ENCODE measurements at regions not wholly inside any gene's neighbourhood (a gene's known extent, or its start where the extent isn't known, plus 50 kb on each side); places are given as distances from the start of the nearest gene placed in this dataset.

DNA sequence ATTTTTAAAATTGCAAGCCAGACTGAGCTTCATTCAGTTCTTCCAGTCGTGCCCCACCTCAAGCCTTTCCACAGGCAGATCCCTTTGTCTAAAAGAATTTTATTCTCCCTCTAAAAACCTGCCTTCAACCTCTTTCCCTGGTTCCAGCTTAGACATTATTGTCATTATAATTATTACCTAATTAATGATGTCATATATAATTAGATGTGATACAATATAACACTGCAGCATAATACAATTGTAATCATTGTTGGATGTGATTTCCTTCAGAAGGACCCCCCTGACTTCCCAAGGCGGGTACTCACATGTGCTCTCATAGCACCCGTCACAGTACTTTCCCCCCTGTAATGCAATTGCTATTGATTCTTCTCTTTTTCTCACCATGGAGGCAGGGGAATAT is 88.6 kb downstream of the GPAM start:
- no peak for DNase-seq (ENCODE audit: low spot score)
- H3K4me3 ChIP-seq = no peak overlapping the region
- TF ChIP-seq, protein P1, sequence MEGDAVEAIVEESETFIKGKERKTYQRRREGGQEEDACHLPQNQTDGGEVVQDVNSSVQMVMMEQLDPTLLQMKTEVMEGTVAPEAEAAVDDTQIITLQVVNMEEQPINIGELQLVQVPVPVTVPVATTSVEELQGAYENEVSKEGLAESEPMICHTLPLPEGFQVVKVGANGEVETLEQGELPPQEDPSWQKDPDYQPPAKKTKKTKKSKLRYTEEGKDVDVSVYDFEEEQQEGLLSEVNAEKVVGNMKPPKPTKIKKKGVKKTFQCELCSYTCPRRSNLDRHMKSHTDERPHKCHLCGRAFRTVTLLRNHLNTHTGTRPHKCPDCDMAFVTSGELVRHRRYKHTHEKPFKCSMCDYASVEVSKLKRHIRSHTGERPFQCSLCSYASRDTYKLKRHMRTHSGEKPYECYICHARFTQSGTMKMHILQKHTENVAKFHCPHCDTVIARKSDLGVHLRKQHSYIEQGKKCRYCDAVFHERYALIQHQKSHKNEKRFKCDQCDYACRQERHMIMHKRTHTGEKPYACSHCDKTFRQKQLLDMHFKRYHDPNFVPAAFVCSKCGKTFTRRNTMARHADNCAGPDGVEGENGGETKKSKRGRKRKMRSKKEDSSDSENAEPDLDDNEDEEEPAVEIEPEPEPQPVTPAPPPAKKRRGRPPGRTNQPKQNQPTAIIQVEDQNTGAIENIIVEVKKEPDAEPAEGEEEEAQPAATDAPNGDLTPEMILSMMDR (IDR thresholded peaks at IDR 0.05) = no peak
- no peak overlapping the region for H3K27ac ChIP-seq

DNA sequence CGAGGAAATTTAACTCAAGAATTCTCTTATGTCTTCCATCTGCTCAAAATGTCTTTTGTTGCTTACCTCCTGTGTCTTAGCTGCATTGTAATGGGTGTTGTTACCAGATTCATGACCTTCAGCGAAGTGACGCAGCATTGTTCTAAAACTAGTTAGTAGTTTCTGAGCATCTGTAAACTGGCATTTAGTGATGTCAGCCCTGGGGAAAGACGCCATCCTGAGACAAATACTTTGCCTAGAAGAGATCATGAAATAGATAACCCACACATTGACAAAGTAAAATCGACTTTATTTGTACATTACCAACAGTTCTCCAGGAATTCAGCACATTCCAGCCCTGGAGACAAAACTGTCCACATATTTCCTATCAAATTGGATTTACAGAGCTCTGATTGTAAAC is 87.8 kb downstream of the GPAM start:
- no peak overlapping the region for H3K27ac ChIP-seq
- no peak overlapping the region for H3K4me3 ChIP-seq
- TF ChIP-seq, protein P1 (IDR thresholded peaks at IDR 0.05) = no peak
- DNase-seq (ENCODE audit: low spot score) = no peak

DNA sequence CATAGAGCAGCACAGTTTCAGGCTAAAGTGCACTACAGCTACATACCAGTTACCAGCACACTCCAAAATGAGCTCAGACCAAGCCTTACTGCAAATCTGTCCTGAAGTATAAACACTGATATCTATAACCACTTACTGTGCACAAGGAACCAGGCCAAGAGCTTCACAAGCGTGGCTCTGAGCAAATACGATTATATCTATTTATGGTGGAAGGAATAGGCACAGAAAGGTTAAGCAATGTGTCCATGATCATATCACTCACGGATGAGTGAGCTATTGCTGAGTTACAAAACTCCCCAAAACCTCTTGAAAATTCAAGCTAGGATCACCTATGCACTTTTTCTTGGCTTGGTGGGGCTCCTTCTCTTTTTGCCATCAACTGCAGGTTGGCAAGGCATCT is 84.9 kb downstream of the GPAM start:
- no peak overlapping the region for H3K27ac ChIP-seq
- TF ChIP-seq, protein P1 (IDR thresholded peaks at IDR 0.05) = no peak
- no peak overlapping the region for H3K4me3 ChIP-seq
- DNase-seq (ENCODE audit: low spot score) = no peak
